SK-N-SH treated with all-trans-retinoic acid at 6 μM for 48 hours (cell line): ENCODE measurements at regions not wholly inside any gene's neighbourhood (a gene's known extent, or its start where the extent isn't known, plus 50 kb on each side); places are given as distances from the start of the nearest gene placed in this dataset.

Experiments
- ATAC-seq: fragments of 200-7000 bp; cut with Tn5 transposase; 3 replicates; pipeline ENCODE4 v1.9.1; 2020; ENCODE audit warnings: mild to moderate bottlenecking, moderate library complexity
- ARNTL ChIP-seq: fragments of 450-650 bp; formaldehyde crosslinking; IDR thresholded peaks from 2 replicates; pipeline ENCODE4 v1.5.0; 2020; ENCODE audit warnings: low read depth, mild to moderate bottlenecking, moderate library complexity, borderline replicate concordance
- ESRRG ChIP-seq: fragments of 250-450 bp; sonication (Bioruptor Pico); IDR thresholded peaks from 2 replicates; pipeline ENCODE4 v1.6.1; 2021; ENCODE audit warnings: mild to moderate bottlenecking
- GLIS3 ChIP-seq: fragments of 250-450 bp; sonication (Bioruptor Pico); IDR thresholded peaks from 2 replicates; pipeline ENCODE4 v1.5.0; 2020; ENCODE audit warnings: mild to moderate bottlenecking, moderate library complexity
- ISL1 ChIP-seq: fragments of 250-450 bp; sonication (Bioruptor Pico); IDR thresholded peaks from 2 replicates; pipeline ENCODE4 v2.1.2; 2022; ENCODE audit warnings: mild to moderate bottlenecking, moderate library complexity
- OSR1 ChIP-seq: fragments of 250-450 bp; sonication (Bioruptor Pico); IDR thresholded peaks from 2 replicates; pipeline ENCODE4 v1.8.0; 2022; ENCODE audit warnings: moderate library complexity, mild to moderate bottlenecking, inconsistent platforms
- PATZ1 ChIP-seq: fragments of 250-450 bp; sonication (Bioruptor Pico); IDR thresholded peaks from 2 replicates; pipeline ENCODE4 v1.8.0; 2020; ENCODE audit warnings: mild to moderate bottlenecking, moderate library complexity, borderline replicate concordance
- RARB ChIP-seq: fragments of 250-450 bp; sonication (Bioruptor Pico); IDR thresholded peaks from 2 replicates; pipeline ENCODE4 v1.8.0; 2021; ENCODE audit warnings: mild to moderate bottlenecking, moderate library complexity
- TCF4 ChIP-seq: fragments of 250-450 bp; sonication (Bioruptor Pico); IDR thresholded peaks from 2 replicates; pipeline ENCODE4 v1.8.0; 2021; ENCODE audit warnings: mild to moderate bottlenecking, moderate library complexity, borderline replicate concordance
- TOX ChIP-seq: fragments of 250-450 bp; sonication (Bioruptor Pico); IDR thresholded peaks from 2 replicates; pipeline ENCODE4 v1.8.0; 2021; ENCODE audit warnings: mild to moderate bottlenecking, moderate library complexity, borderline replicate concordance
- TSHZ2 ChIP-seq: fragments of 250-450 bp; sonication (Bioruptor Pico); IDR thresholded peaks from 2 replicates; pipeline ENCODE4 v1.5.0; 2020; ENCODE audit warnings: mild to moderate bottlenecking, moderate library complexity
- ZC3H10 ChIP-seq: fragments of 250-450 bp; sonication (Bioruptor Pico); IDR thresholded peaks from 2 replicates; pipeline ENCODE4 v1.5.1; 2021; ENCODE audit warnings: mild to moderate bottlenecking, moderate library complexity
- ZFP3 ChIP-seq: fragments of 250-450 bp; sonication (Bioruptor Pico); IDR thresholded peaks from 2 replicates; pipeline ENCODE4 v1.5.0; 2020; ENCODE audit warnings: mild to moderate bottlenecking, moderate library complexity
- ZFP30 ChIP-seq: fragments of 450-650 bp; formaldehyde crosslinking; IDR thresholded peaks from 2 replicates; pipeline ENCODE4 v1.5.0; 2022; ENCODE audit warnings: mild to moderate bottlenecking, moderate library complexity
- ZNF565 ChIP-seq: fragments of 450-650 bp; formaldehyde crosslinking; conservative IDR thresholded peaks from 2 replicates; pipeline ENCODE4 v1.5.0; 2020; ENCODE audit warnings: low read depth, mild to moderate bottlenecking, moderate library complexity
- ZNF70 ChIP-seq: fragments of 450-650 bp; formaldehyde crosslinking; IDR thresholded peaks from 2 replicates; pipeline ENCODE4 v1.5.0; 2020; ENCODE audit warnings: mild to moderate bottlenecking, moderate library complexity
- ZNF8 ChIP-seq: fragments of 450-650 bp; formaldehyde crosslinking; IDR thresholded peaks from 2 replicates; pipeline ENCODE4 v1.5.0; 2020; ENCODE audit warnings: mild to moderate bottlenecking, moderate library complexity
- TF ChIP-seq, protein P1 (sequence below): fragments of 250-450 bp; sonication (Bioruptor Pico); IDR thresholded peaks from 2 replicates; pipeline ENCODE4 v1.5.1; 2020; ENCODE audit warnings: low read depth, mild to moderate bottlenecking, moderate library complexity
- TF ChIP-seq, protein P2 (sequence below): fragments of 250-450 bp; sonication (Bioruptor Pico); IDR thresholded peaks from 2 replicates; pipeline ENCODE4 v1.8.0; 2021; ENCODE audit warnings: low read depth, mild to moderate bottlenecking, moderate library complexity, borderline replicate concordance
- TF ChIP-seq, protein P3 (sequence below): fragments of 250-450 bp; sonication (Bioruptor Pico); IDR thresholded peaks from 2 replicates; pipeline ENCODE4 v1.5.1; 2021; ENCODE audit warnings: mild to moderate bottlenecking, moderate library complexity

DNA sequence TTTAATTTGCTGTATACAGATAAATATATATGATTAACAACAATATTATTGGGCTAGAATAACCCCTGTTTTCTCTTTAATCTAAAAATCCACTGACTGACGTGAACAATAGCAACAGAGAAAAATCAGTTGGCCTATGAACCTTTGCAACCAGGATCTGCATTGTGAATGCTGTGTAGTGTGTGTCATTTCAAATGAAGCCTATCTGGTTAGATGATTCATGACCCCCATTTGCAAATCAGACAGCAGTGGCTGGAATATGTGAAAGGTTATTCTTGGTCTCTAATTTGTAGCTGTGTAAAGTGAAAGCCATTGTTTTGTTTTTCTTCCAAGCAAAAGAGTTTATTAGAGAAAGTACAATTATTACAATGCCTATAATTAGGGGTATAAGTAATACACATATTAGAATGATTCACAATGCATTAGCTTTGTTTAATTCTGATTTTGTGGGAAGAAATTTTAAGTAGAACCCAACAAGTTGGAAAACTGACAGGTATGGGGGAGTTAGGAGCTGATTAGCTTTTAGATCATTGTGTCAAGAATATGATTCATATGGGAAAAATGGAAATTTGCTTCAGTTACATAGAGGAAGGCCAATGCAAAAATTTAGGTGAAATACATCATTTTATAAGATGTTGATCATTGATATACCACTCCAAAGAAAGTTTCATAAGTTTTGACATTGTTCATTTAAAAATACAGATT is 1362.2 kb upstream of the TMEFF2 start (continued):
- no peak for TF ChIP-seq TSHZ2 (CRISPR knock-in tag)
- no peak for TF ChIP-seq OSR1
- TF ChIP-seq, protein P1, sequence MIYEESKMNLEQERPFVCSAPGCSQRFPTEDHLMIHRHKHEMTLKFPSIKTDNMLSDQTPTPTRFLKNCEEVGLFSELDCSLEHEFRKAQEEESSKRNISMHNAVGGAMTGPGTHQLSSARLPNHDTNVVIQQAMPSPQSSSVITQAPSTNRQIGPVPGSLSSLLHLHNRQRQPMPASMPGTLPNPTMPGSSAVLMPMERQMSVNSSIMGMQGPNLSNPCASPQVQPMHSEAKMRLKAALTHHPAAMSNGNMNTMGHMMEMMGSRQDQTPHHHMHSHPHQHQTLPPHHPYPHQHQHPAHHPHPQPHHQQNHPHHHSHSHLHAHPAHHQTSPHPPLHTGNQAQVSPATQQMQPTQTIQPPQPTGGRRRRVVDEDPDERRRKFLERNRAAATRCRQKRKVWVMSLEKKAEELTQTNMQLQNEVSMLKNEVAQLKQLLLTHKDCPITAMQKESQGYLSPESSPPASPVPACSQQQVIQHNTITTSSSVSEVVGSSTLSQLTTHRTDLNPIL (CRISPR knock-in tag) = no peak
- TF ChIP-seq RARB (CRISPR knock-in tag) = no peak
- no peak for TF ChIP-seq ZFP3 (CRISPR knock-in tag)

DNA sequence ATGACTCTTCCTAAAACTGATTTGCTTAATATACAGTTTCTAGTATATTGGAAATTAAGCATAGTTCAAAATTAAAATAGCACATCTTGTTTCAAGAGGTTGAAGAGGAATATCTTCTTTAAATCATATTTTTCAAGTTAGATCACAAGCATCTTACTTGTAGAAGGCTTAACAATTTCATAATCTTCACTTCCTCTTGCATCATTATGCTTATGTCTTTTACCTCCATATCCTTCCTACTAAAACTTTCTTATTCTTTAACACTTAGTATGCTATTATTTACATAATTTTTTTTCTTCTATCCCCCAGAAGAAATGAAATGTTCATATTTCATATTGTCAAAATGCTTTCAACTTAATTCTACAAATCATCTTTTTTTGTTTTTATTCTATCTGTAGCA is 1354.9 kb upstream of the TMEFF2 start:
- ATAC-seq = no peak
- no peak for TF ChIP-seq ZNF565
- TF ChIP-seq ZNF70 (CRISPR knock-in tag) = no peak
- no peak for TF ChIP-seq ZNF8 (CRISPR knock-in tag)
- TF ChIP-seq PATZ1 (CRISPR knock-in tag) = no peak
- no peak for TF ChIP-seq ZFP30 (CRISPR knock-in tag)
- TF ChIP-seq ISL1 (CRISPR knock-in tag) = no peak
- TF ChIP-seq, protein P1 (CRISPR knock-in tag) = no peak
- no peak for TF ChIP-seq ZC3H10 (CRISPR knock-in tag)
- TF ChIP-seq ESRRG (CRISPR knock-in tag) = no peak
- TF ChIP-seq TOX (CRISPR knock-in tag) = no peak

GRCh38 chr2:193542762-193543161 is 1348.0 kb upstream of the TMEFF2 start:
- ATAC-seq = no peak
- TF ChIP-seq, protein P2, sequence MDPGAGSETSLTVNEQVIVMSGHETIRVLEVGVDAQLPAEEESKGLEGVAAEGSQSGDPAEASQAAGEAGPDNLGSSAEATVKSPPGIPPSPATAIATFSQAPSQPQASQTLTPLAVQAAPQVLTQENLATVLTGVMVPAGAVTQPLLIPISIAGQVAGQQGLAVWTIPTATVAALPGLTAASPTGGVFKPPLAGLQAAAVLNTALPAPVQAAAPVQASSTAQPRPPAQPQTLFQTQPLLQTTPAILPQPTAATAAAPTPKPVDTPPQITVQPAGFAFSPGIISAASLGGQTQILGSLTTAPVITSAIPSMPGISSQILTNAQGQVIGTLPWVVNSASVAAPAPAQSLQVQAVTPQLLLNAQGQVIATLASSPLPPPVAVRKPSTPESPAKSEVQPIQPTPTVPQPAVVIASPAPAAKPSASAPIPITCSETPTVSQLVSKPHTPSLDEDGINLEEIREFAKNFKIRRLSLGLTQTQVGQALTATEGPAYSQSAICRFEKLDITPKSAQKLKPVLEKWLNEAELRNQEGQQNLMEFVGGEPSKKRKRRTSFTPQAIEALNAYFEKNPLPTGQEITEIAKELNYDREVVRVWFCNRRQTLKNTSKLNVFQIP (CRISPR knock-in tag) = no peak
- TF ChIP-seq ZC3H10 (CRISPR knock-in tag) (no peak), ISL1 (CRISPR knock-in tag) (no peak), OSR1 (no peak), GLIS3 (CRISPR knock-in tag) (no peak), RARB (CRISPR knock-in tag) (no peak), ESRRG (CRISPR knock-in tag) (no peak), TSHZ2 (CRISPR knock-in tag) (no peak), TCF4 (no peak), ARNTL (CRISPR knock-in tag) (no peak), ZNF70 (CRISPR knock-in tag) (no peak)
- TF ChIP-seq, protein P3, sequence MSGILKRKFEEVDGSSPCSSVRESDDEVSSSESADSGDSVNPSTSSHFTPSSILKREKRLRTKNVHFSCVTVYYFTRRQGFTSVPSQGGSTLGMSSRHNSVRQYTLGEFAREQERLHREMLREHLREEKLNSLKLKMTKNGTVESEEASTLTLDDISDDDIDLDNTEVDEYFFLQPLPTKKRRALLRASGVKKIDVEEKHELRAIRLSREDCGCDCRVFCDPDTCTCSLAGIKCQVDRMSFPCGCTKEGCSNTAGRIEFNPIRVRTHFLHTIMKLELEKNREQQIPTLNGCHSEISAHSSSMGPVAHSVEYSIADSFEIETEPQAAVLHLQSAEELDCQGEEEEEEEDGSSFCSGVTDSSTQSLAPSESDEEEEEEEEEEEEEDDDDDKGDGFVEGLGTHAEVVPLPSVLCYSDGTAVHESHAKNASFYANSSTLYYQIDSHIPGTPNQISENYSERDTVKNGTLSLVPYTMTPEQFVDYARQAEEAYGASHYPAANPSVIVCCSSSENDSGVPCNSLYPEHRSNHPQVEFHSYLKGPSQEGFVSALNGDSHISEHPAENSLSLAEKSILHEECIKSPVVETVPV = no peak
